Epithelial cell of esophagus (primary cell): ENCODE measurements at regions not wholly inside any gene's neighbourhood (a gene's known extent, or its start where the extent isn't known, plus 50 kb on each side); places are given as distances from the start of the nearest gene placed in this dataset.

Experiments used
- DNase-seq: peaks from one replicate; pipeline ENCODE4 v3.0.0; 2010; ENCODE audit warnings: low read depth
- H3K4me3 ChIP-seq: 2 replicates; pipeline ENCODE4 v1.5.1; 2011; ENCODE audit warnings: mild to moderate bottlenecking, low read length, control low read depth
- CTCF ChIP-seq: IDR thresholded peaks from 2 replicates; pipeline ENCODE4 v1.5.1; 2011; ENCODE audit warnings: low read depth, mild to moderate bottlenecking, low read length, control low read depth, inconsistent platforms; ENCODE audit not compliant: insufficient read depth; ENCODE audit errors: missing control alignments

- TF ChIP-seq CTCF, result no peak
- no peak overlapping the region for H3K4me3 ChIP-seq
- no peak for DNase-seq
These were observed 530.2 kb downstream of the MCTP2 start for GRCh38 chr15:94761574-94761973.

GRCh38 chr15:94769089-94769488, 537.7 kb downstream of the MCTP2 start:
- no peak overlapping the region for H3K4me3 ChIP-seq
- DNase-seq, result no peak
- no peak for TF ChIP-seq CTCF

GRCh38 chr15:94770199-94770598, 538.8 kb downstream of the MCTP2 start:
- DNase-seq, result no peak
- no peak for TF ChIP-seq CTCF
- H3K4me3 ChIP-seq, result no peak overlapping the region

GRCh38 chr15:94777037-94777436, 545.7 kb downstream of the MCTP2 start:
- H3K4me3 ChIP-seq, result no peak overlapping the region
- DNase-seq, result no peak
- TF ChIP-seq CTCF, result no peak

GRCh38 chr15:94778840-94779239, 547.5 kb downstream of the MCTP2 start:
- no peak for DNase-seq
- no peak overlapping the region for H3K4me3 ChIP-seq
- no peak for TF ChIP-seq CTCF

GRCh38 chr15:94780166-94780565, 548.8 kb downstream of the MCTP2 start:
- DNase-seq, result no peak
- no peak for TF ChIP-seq CTCF
- H3K4me3 ChIP-seq, result no peak overlapping the region

GRCh38 chr15:94785091-94785490, 553.7 kb downstream of the MCTP2 start:
- no peak for DNase-seq
- H3K4me3 ChIP-seq, result no peak overlapping the region
- TF ChIP-seq CTCF, result no peak
